Upper lobe of right lung (tissue), 1 donor: ENCODE measurements at regions not wholly inside any gene's neighbourhood (a gene's known extent, or its start where the extent isn't known, plus 50 kb on each side); places are given as distances from the start of the nearest gene placed in this dataset.

Experiments
- ATAC-seq: fragments of 200-7000 bp; cut with Tn5 transposase; one replicate; pipeline ENCODE4 v1.9.1; 2020; ENCODE audit warnings: mild to moderate bottlenecking, moderate library complexity
- DNase-seq: peaks from one replicate; pipeline ENCODE4 v3.0.0-alpha.2; 2020
- H3K27ac ChIP-seq: fragments of 200-600 bp; one replicate; pipeline ENCODE4 v1.8.0; 2022
- H3K27me3 ChIP-seq: fragments of 200-600 bp; one replicate; pipeline ENCODE4 v1.8.0; 2022; ENCODE audit warnings: mild to moderate bottlenecking
- H3K36me3 ChIP-seq: fragments of 200-600 bp; one replicate; pipeline ENCODE4 v1.8.0; 2022
- H3K4me1 ChIP-seq: fragments of 200-600 bp; one replicate; pipeline ENCODE4 v1.8.0; 2022
- H3K4me3 ChIP-seq: fragments of 200-600 bp; one replicate; pipeline ENCODE4 v1.8.0; 2022; ENCODE audit warnings: mild to moderate bottlenecking
- H3K9me3 ChIP-seq: fragments of 200-600 bp; one replicate; pipeline ENCODE4 v1.8.0; 2022
- CTCF ChIP-seq: fragments of 200-600 bp; IDR thresholded peaks from one replicate; pipeline ENCODE4 v1.8.0; 2022; ENCODE audit warnings: antibody characterized with exemption
- intact Hi-C: fragments of 100-400 bp; cut with DNase I; formaldehyde crosslinking; loops from one replicate; pipeline ENCODE4 v1.11.0; 2022
- donor health status: DM: no; HTN: yes; CAD: no; lungs with severe emphysema.

GRCh38 chr11:38323961-38324761 is 1726.1 kb upstream of the RAG2 start:
- Histone ChIP-seq H3K4me3 (no peak overlapping the region), H3K36me3 (no peaks in the 10 kb centered on the region), H3K27me3 (no peaks in the 10 kb centered on the region), H3K9me3 (no peaks in the 10 kb centered on the region), H3K27ac (no peak overlapping the region), H3K4me1 (no peaks in the 10 kb centered on the region)
- intact Hi-C loops: no loop called here
- TF ChIP-seq CTCF: no peak
- DNase-seq (no peak), ATAC-seq (no peak)

DNA sequence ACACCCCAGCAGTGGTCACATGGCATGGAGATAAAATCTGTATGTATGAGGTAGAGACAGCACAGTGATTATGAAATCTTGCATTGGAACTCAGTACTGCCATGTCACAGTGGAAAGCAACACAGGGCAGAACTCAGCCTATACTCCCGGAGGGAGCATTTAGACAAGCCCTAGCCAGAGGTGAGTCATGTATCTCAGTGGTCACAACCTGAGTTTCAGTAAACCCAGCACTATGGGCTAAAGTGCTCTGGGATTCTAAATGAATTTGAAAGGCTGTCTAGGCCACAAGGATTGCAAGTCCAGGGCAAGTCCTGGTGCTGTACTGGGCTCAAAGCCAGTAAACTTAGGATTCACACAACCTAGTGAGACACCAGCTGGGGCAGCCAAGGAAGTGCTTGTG is 1717.1 kb upstream of the RAG2 start:
- no peaks in the 10 kb centered on the region for H3K36me3 ChIP-seq
- intact Hi-C loops: no loop called here
- H3K4me3 ChIP-seq: no peak overlapping the region
- no peak for DNase-seq
- H3K9me3 ChIP-seq: no peaks in the 10 kb centered on the region
- no peak for ATAC-seq
- H3K4me1 ChIP-seq: no peaks in the 10 kb centered on the region
- H3K27ac ChIP-seq: no peak overlapping the region
- TF ChIP-seq CTCF: no peak
- H3K27me3 ChIP-seq: no peaks in the 10 kb centered on the region

DNA sequence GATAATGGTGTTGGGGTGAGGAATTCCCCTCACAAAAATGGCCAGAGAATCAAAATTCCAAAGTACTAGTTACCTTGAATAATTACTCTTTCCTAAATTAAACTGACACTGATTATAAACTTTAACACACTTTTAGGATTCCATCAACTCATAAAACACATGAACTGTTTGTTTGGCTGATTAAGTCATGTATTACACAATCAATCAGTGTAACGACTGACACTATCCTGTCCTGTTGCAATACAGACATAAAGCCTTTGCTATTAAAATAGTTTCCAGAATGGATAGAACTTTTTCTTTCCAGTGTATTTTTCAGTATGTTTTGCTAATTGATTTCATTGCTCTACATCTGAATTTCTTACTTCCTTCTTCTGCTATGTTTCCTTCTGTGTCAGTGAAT is 1709.4 kb upstream of the RAG2 start:
- TF ChIP-seq CTCF: no peak
- Histone ChIP-seq H3K27ac (no peak overlapping the region), H3K27me3 (no peaks in the 10 kb centered on the region), H3K4me1 (no peaks in the 10 kb centered on the region), H3K4me3 (no peak overlapping the region), H3K36me3 (no peaks in the 10 kb centered on the region), H3K9me3 (no peaks in the 10 kb centered on the region)
- intact Hi-C loops: no loop called here
- no peak for ATAC-seq
- DNase-seq: no peak

DNA sequence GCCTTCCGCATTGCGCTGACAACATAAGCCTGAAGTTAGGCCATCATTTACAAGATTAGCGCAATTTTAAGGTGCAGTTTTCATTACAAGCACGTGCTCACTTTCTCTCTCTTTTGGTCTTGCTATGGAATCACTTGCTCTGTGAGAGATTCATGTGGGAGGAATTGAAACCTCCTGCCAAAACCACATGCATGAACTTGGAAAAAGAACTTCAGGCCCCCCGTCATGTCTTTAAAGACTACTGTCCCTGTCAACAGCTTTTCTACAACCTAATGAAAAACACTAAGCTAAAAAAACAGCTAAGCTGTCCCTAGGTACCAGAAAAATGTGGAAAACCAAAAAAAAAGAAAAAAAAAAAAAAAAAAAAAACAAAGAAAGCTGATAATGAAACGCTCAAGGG is 1707.6 kb upstream of the RAG2 start:
- no peaks in the 10 kb centered on the region for H3K36me3 ChIP-seq
- no peaks in the 10 kb centered on the region for H3K4me1 ChIP-seq
- ATAC-seq (no peak), DNase-seq (no peak)
- H3K9me3 ChIP-seq: no peaks in the 10 kb centered on the region
- no peak for TF ChIP-seq CTCF
- no peaks in the 10 kb centered on the region for H3K27me3 ChIP-seq
- no peak overlapping the region for H3K27ac ChIP-seq
- H3K4me3 ChIP-seq: no peak overlapping the region
- intact Hi-C loops: no loop called here

DNA sequence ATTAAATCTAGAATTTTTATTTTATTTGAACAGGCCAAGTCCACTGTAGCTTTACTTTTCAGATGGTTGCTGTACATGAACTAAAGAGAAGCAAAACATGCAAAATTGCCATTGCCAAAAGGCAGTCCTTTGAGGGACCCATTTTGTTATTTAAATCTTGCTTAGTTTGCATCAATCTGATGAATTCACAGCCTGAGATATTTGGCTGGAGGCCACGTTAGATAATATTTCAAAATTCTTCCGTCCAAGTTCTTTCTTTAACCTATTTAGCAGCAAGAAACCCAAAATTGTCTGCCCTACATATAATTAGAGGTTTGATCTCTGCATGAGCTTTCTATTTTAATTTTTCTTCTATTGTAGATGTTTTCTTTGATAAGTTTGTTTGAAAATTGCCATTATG is 1706.9 kb upstream of the RAG2 start:
- intact Hi-C loops: no loop called here
- DNase-seq (no peak), ATAC-seq (no peak)
- H3K4me1 ChIP-seq: no peaks in the 10 kb centered on the region
- no peak overlapping the region for H3K27ac ChIP-seq
- H3K36me3 ChIP-seq: no peaks in the 10 kb centered on the region
- H3K9me3 ChIP-seq: no peaks in the 10 kb centered on the region
- no peak for TF ChIP-seq CTCF
- no peak overlapping the region for H3K4me3 ChIP-seq
- H3K27me3 ChIP-seq: no peaks in the 10 kb centered on the region

DNA sequence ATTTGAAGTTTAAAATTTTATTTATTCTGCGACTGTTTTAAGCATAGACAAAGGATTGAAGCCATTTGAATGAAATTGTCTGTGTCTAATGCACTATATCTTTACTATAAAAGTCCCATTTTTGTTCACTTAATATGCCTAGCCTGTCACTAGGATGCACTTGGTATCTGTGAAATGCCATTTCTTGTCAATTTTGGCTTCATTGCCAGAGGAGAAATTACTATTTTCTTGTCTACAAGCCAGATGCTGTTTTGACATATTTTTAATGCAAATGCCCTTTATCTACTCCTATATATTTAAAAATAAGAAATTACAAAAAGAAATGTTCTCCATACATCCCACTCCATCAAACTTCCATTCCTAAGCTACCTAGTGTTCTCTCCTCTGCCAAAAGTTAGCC is 1704.5 kb upstream of the RAG2 start:
- no peak overlapping the region for H3K4me3 ChIP-seq
- DNase-seq (no peak), ATAC-seq (no peak)
- intact Hi-C loops: no loop called here
- TF ChIP-seq CTCF: no peak
- no peaks in the 10 kb centered on the region for H3K27me3 ChIP-seq
- H3K36me3 ChIP-seq: no peaks in the 10 kb centered on the region
- no peaks in the 10 kb centered on the region for H3K9me3 ChIP-seq
- no peaks in the 10 kb centered on the region for H3K4me1 ChIP-seq
- H3K27ac ChIP-seq: no peak overlapping the region
